ENCODE measurements at regions not wholly inside any gene's neighbourhood (a gene's known extent, or its start where the extent isn't known, plus 50 kb on each side); places are given as distances from the start of the nearest gene placed in this dataset.
"Not testable (repeated sequence)": the region's sequence is repeated elsewhere in the genome, so short reads cannot be mapped to it uniquely, and the experiment has no call there.

DNA sequence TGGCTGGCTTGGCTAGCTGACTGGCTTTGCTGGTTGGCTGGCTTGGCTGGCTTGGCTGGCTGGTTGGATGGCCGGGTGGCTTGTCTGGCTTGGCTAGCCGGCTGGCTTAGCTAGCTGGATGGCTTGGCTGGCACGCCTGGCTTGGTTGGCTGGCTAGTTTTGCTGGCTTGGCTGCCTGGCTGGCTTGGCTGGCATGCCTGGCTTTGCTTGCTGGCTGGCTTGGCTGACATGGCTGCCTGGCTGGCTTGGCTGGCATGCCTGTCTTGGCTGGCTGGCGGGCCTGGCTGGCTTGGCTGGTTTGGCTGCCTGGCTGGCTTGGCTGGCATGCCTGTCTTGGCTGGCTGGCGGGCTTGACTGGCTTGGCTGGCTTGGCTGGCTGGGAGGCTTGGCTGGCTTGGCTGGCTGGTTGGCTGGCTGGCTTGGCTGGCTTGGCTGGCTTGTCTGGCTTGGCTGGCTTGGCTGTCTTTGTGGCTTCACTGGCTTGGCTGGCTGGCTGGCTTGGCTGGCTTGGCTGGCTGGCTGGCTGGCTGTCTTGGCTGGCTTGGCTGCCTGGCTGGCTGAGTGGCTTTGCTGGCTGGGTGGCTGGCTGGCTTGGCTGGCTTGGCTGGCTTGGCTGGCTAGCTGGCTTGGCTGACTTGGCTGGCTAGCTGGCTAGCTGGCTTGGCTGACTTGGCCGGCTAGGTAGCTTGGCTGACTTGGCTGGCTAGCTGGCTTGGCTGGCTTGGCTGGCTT, 2808.9 kb downstream of the RPIA start:
- TF ChIP-seq, protein P1, sequence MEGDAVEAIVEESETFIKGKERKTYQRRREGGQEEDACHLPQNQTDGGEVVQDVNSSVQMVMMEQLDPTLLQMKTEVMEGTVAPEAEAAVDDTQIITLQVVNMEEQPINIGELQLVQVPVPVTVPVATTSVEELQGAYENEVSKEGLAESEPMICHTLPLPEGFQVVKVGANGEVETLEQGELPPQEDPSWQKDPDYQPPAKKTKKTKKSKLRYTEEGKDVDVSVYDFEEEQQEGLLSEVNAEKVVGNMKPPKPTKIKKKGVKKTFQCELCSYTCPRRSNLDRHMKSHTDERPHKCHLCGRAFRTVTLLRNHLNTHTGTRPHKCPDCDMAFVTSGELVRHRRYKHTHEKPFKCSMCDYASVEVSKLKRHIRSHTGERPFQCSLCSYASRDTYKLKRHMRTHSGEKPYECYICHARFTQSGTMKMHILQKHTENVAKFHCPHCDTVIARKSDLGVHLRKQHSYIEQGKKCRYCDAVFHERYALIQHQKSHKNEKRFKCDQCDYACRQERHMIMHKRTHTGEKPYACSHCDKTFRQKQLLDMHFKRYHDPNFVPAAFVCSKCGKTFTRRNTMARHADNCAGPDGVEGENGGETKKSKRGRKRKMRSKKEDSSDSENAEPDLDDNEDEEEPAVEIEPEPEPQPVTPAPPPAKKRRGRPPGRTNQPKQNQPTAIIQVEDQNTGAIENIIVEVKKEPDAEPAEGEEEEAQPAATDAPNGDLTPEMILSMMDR (IDR thresholded peaks at IDR 0.05), result not testable (repeated sequence)
- not testable (repeated sequence) for TF ChIP-seq POLR2A (IDR thresholded peaks at IDR 0.05)
